ENCODE measurements at regions not wholly inside any gene's neighbourhood (a gene's known extent, or its start where the extent isn't known, plus 50 kb on each side); places are given as distances from the start of the nearest gene placed in this dataset.

DNA sequence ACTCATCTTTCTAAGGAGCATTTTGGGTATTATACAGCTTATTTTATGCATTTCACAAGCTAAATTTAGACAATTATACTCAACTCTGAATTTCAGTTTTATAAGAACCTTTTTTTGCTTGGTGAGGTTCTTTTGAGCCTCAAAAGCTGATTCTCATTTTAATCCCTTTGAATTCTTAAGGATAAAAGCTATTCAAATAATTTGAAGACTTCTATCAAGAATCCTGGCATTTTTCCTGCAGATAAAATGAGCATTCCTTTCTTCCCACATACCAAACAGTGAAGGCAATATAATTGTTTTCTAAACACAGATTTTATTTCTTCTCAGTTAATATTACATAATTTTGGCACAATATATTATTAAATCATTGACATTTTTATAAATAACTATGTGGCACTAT is 118.4 kb upstream of the GPM6A start:
- no peak for TF ChIP-seq CTCF (IDR thresholded peaks at IDR 0.05; ENCODE audit: insufficient read depth, low read depth, low read length)
- CTCF ChIA-PET: no interaction called here
- Histone ChIP-seq H3K27me3 (ENCODE audit: control insufficient read depth, insufficient read depth, low read length) (no peaks in the 10 kb centered on the region), H3K4me3 (ENCODE audit: low read depth, low read length) (no peak overlapping the region), H3K36me3 (ENCODE audit: control insufficient read depth, insufficient read depth, low read length) (no peaks in the 10 kb centered on the region)
- POLR2A ChIA-PET: no interaction called here
- DNase-seq (ENCODE audit: low read depth): no peak

DNA sequence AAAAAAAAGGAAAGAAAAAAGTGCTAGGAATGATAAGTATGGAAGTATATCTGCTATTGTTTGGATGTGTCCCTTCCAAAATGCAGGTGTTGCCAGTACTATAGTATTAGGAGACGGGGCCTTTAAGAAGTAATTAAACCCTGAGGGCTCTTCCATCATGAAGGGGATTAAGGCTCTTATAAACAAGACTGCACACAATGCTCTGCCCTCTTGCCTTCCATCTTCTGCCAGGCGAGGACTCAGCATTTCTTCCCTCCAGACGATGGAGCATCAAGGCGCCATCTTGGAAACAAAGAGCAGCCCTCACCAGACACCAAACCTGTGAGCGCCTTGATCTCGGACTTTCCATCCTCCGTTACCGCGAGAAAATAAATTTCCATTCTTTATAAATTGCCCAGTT is 120.1 kb upstream of the GPM6A start:
- TF ChIP-seq CTCF (IDR thresholded peaks at IDR 0.05; ENCODE audit: insufficient read depth, low read depth, low read length): no peak
- ChIA-PET CTCF (no interaction called here), POLR2A (no interaction called here)
- H3K27me3 ChIP-seq (ENCODE audit: control insufficient read depth, insufficient read depth, low read length): no peaks in the 10 kb centered on the region
- DNase-seq (ENCODE audit: low read depth): no peak
- no peak overlapping the region for H3K4me3 ChIP-seq (ENCODE audit: low read depth, low read length)
- H3K36me3 ChIP-seq (ENCODE audit: control insufficient read depth, insufficient read depth, low read length): no peaks in the 10 kb centered on the region

- TF ChIP-seq CTCF (IDR thresholded peaks at IDR 0.05; ENCODE audit: insufficient read depth, low read depth, low read length): no peak
- ChIA-PET CTCF (interaction anchor here (0.6 kb wide), 1 partner anchor 1647 kb away, joined by 3 read pairs; no protein-coding TSS in a partner anchor), POLR2A (no interaction called here)
- Histone ChIP-seq H3K36me3 (ENCODE audit: control insufficient read depth, insufficient read depth, low read length) (no peaks in the 10 kb centered on the region), H3K27me3 (ENCODE audit: control insufficient read depth, insufficient read depth, low read length) (no peaks in the 10 kb centered on the region), H3K4me3 (ENCODE audit: low read depth, low read length) (no peak overlapping the region)
- DNase-seq (ENCODE audit: low read depth): no peak
Observed at GRCh38 chr4:175934506-175934905, 122.4 kb upstream of the GPM6A start.

GRCh38 chr4:175935016-175935661 is 123.1 kb upstream of the GPM6A start:
- Histone ChIP-seq H3K4me3 (ENCODE audit: low read depth, low read length) (no peak overlapping the region), H3K27me3 (ENCODE audit: control insufficient read depth, insufficient read depth, low read length) (no peaks in the 10 kb centered on the region), H3K36me3 (ENCODE audit: control insufficient read depth, insufficient read depth, low read length) (no peaks in the 10 kb centered on the region)
- no peak for DNase-seq (ENCODE audit: low read depth)
- ChIA-PET POLR2A (no interaction called here), CTCF (interaction anchor here (0.6 kb wide), 1 partner anchor 1648 kb away, joined by 3 read pairs; no protein-coding TSS in a partner anchor)
- no peak for TF ChIP-seq CTCF (IDR thresholded peaks at IDR 0.05; ENCODE audit: insufficient read depth, low read depth, low read length)

- ChIA-PET POLR2A (no interaction called here), CTCF (interaction anchor here (0.6 kb wide), 1 partner anchor 33 kb away, joined by 3 read pairs; no protein-coding TSS in a partner anchor)
- TF ChIP-seq CTCF (IDR thresholded peaks at IDR 0.05; ENCODE audit: insufficient read depth, low read depth, low read length): no peak
- Histone ChIP-seq H3K27me3 (ENCODE audit: control insufficient read depth, insufficient read depth, low read length) (no peaks in the 10 kb centered on the region), H3K4me3 (ENCODE audit: low read depth, low read length) (no peak overlapping the region), H3K36me3 (ENCODE audit: control insufficient read depth, insufficient read depth, low read length) (no peaks in the 10 kb centered on the region)
- DNase-seq (ENCODE audit: low read depth): no peak
Observed at GRCh38 chr4:175944126-175944910, 121.3 kb upstream of the WDR17 start.

Measured in BJ (cell line).